Transverse colon (tissue), 4 donors: ENCODE measurements at regions not wholly inside any gene's neighbourhood (a gene's known extent, or its start where the extent isn't known, plus 50 kb on each side); places are given as distances from the start of the nearest gene placed in this dataset.

Experiments used
- POLR2A ChIP-seq: fragments of 450-650 bp; IDR thresholded peaks from one replicate; pipeline ENCODE4 v1.6.1; 2016; ENCODE audit warnings: antibody characterized with exemption, mild to moderate bottlenecking, moderate library complexity
- POLR2AphosphoS5 ChIP-seq, 3 donors: sonication (generic); formaldehyde crosslinking; IDR thresholded peaks; one replicate each; pipeline ENCODE4 v1.6.1; 2016; ENCODE audit warnings: antibody characterized with exemption in 3 of 3
- TF ChIP-seq, protein P1 (sequence below), 5 experiments: fragments of 200-600 bp in 3 of 5; fragments of 450-650 bp in 2 of 5; sonication (generic) in 3 of 5; IDR thresholded peaks; 1 replicate in 2 of 5; 2 replicates in 3 of 5; pipeline ENCODE4 v1.5.1; 2016 to 2017; ENCODE audit warnings: antibody characterized with exemption in 5 of 5, inconsistent platforms in 3 of 5, mild to moderate bottlenecking in 2 of 5, moderate library complexity in 1 of 5

GRCh38 chr12:28877854-28878253, 271.2 kb upstream of the FAR2 start:
- TF ChIP-seq, protein P1, sequence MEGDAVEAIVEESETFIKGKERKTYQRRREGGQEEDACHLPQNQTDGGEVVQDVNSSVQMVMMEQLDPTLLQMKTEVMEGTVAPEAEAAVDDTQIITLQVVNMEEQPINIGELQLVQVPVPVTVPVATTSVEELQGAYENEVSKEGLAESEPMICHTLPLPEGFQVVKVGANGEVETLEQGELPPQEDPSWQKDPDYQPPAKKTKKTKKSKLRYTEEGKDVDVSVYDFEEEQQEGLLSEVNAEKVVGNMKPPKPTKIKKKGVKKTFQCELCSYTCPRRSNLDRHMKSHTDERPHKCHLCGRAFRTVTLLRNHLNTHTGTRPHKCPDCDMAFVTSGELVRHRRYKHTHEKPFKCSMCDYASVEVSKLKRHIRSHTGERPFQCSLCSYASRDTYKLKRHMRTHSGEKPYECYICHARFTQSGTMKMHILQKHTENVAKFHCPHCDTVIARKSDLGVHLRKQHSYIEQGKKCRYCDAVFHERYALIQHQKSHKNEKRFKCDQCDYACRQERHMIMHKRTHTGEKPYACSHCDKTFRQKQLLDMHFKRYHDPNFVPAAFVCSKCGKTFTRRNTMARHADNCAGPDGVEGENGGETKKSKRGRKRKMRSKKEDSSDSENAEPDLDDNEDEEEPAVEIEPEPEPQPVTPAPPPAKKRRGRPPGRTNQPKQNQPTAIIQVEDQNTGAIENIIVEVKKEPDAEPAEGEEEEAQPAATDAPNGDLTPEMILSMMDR (IDR thresholded peaks at IDR 0.05): no peak
- TF ChIP-seq POLR2A (no peak), POLR2AphosphoS5 (IDR thresholded peaks at IDR 0.05) (no peak)
